HG02852 (cell line): ENCODE measurements at regions not wholly inside any gene's neighbourhood (a gene's known extent, or its start where the extent isn't known, plus 50 kb on each side); places are given as distances from the start of the nearest gene placed in this dataset.
"Not testable (repeated sequence)": the region's sequence is repeated elsewhere in the genome, so short reads cannot be mapped to it uniquely, and the experiment has no call there.

ENCODE experiments used
- ATAC-seq: cut with Tn5 transposase; IDR thresholded peaks from one replicate; pipeline ENCODE4 v1.9.1; 2021; ENCODE audit warnings: mild to moderate bottlenecking, moderate library complexity; ENCODE audit not compliant: unreplicated experiment

DNA sequence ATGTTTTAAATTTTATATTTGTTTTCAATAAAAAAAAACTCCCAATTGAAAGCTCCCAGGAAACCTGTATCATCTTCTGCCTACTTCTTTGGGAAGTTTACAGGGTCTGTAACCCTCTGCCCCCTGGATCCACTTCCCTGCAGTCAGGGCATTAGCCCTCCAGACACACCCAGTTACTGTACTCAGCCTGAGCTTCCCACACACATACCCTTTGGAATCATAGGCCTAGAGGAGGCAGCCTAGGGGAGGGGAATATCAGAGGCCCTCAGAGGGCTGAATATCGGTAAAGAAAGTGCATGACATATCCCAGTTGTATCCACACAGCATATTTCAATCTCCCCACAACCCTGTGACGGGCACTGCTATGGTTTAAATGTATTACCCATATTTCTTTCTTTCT lies 56.2 kb upstream of the TFPI start:
- ATAC-seq: not testable (repeated sequence)

- ATAC-seq: no peak
Measured at GRCh38 chr2:187612857-187613256, 58.6 kb upstream of the TFPI start.

DNA sequence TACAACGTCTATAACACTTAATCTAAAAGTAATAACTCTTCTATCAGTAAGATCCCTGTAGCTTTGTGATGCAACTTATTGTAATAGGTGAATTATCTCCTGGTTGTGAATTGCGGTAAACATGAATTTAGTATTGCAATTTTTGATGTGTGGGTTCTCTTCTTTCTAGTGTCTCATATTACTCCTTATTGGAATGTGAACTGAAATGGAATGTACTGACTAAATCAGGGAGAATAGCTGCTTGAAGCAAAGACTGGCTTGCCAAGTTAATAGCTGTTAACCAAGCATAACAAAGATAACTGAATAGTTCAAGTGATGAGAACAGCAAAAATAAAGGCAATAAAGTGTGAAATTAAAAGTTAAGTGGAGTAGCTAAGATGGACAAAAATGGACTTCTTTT lies 60.5 kb upstream of the TFPI start:
- no peak for ATAC-seq

DNA sequence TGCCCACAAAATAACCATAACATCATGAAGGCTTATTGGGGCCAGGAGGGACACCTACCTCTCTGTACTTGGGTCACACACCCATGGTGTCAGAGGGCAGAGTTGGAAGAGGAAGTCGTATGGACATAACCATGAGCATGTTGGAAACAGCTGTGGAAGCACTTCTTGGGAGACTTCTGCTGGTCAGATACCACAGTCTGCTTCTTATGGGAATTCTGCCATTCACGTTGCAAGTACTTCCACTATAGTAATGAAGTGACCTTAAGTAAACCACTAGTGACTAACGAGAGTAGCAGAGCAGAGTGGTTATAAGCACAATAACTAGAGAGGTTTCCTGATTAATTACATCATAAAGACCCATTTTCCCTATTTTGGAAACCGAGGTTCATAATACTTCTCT lies 61.1 kb upstream of the TFPI start:
- no peak for ATAC-seq

GRCh38 chr2:187615902-187616301 lies 61.7 kb upstream of the TFPI start:
- ATAC-seq: no peak

- no peak for ATAC-seq
Measured at GRCh38 chr2:187617120-187617519, 62.9 kb upstream of the TFPI start.

DNA sequence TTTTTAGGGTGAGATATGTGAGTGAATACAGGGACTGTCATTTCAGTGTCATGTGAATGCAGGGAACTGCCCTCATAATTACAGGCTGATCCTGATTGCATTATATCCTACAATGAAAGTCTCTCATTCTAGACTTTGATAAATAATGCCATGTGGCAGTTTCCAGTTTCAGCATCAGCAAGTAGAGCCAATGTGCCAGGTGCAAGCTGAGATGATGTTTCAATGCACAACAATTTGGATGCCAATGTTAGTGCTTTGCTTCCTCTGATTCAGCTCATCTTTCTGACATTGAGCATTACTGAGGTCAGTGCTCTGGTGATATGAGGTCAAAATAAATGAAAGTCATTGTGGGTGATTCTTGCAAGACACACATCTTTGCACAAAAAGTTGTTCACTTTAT lies 63.7 kb upstream of the TFPI start:
- ATAC-seq: no peak

DNA sequence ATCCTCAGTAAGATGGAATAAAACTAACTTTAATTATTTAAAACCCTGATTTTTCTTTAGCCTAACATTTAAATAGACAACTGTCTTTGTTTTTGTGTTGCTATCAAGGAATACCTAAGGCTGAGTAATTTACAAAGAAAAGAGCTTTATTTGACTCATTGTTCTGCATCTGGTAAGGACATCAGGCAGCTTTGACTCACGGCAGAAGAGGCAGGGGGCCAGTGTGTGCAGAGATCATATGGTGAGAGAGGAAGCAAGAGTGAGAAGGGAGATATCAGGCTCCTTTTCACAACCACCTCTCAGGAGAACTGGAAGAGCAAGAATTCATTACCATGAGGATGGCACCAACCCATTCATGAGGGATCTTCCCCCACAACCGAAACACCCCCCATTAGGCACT lies 64.6 kb upstream of the TFPI start:
- ATAC-seq: no peak

DNA sequence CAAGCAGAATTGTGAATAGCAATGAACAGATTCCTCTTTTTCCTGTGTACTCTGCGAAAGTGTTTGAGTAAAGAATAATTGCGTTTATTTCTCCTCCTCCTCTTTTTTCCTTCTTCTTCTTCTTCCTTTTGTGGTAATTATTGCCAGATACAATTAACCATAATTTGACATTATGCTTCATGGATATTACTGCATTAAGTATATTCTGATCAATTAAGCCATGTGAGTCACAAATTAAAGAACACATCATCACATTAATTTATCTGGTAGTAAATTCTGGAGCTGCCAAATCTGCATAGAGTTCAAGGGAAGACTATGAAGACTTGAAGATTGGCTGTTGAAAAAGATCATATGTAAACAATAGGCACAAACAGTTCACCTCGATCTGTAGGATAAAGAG lies 72.9 kb upstream of the TFPI start:
- ATAC-seq: no peak

- ATAC-seq: not testable (repeated sequence)
Measured at GRCh38 chr2:187636731-187637391, 82.6 kb upstream of the TFPI start.

- not testable (repeated sequence) for ATAC-seq
Measured at GRCh38 chr2:187637392-187637740, 83.1 kb upstream of the TFPI start.

- ATAC-seq: not testable (repeated sequence)
Measured at GRCh38 chr2:187637771-187638170, 83.5 kb upstream of the TFPI start.

DNA sequence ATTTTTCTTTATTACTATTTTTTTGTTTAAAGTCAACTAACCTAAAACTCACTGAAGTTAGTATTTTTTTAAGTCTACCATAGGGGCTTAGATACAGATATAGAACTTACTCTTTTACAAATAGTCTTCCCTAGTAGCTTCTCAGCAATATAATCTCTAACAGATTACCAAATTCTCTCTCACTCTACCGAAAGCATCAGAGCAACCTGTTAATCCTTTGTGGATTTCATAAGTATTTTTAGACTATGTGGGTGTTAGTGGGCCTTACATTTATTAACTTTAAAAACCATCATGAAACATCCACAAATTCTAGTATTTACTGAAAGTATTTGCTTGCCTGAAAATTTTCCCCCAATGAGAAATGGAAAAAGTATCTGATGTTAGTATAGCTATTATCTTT lies 84.6 kb upstream of the TFPI start:
- ATAC-seq: no peak

- ATAC-seq: no peak
Measured at GRCh38 chr2:187640926-187641510, 86.8 kb upstream of the TFPI start.

DNA sequence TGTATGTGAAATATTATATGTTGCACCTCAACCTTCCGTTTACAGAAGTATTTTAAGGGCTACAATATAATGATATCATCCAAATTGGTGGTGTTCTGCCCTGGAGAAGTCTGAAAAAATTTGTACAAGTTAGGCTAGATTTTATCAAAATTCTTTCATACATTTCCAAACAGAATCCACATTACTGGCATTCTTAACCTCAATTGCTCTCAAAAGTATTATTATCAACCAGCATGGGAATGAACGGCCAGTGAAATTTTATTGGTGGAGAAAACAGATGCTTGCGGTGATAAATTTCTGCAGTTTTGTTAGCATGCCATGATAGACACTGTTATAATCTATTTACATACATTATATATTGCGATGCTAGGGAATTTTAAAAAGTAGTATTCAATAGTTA lies 88.3 kb upstream of the TFPI start:
- no peak for ATAC-seq

DNA sequence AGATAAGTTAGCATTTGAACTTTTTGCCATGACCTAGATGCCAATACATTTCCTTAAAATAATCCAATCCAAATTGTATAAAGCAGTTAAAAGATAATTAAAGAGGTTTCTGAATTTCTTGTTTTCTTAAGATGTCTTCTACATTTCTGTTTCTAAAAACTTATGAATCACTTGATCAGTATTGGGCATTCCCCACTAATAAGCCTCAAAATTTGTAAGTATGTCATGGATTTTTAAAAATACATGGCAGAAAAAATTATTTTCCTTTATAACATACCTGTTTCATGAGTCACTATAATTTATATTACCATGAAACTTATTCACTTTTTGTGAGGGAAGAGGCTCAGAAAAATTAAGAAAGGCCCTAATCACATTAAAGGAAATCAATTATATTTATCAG lies 90.3 kb upstream of the TFPI start:
- ATAC-seq: no peak

DNA sequence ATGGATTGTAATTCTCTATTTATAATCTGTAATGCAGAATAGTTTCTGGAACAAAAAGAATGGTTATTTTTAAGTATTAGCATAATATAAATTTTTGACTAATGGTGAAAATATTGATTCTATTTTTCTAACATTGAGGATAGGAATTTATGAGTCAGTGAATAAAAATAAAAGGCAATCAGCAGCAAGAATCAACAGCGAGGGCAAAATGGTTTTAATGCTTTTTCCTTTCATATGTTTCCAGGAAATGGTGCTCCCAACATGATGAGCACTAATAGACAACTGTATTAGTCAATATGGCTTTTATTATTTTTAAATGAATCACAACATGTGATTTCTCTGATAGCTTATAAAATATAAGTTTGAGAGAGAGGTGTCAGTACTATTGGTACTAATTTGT lies 90.7 kb upstream of the TFPI start:
- ATAC-seq: no peak

DNA sequence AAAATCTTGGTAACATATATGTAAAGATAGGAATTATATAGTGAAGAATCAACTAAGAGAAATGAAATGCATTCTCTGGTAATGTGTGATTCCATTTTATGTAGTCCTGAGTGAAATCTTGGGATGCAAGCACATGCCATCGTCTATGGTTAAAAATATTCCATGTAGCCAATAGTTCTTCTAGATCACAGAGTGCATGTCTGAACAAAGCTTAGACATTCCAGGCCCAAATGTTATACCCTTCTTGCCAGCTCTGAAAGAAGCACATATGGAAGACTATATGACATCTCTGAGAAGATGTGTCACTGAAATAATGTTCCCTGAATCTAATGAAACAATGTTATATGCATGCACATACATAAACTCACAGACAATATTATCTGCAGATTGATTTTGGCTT lies 92.3 kb upstream of the TFPI start:
- ATAC-seq: no peak

DNA sequence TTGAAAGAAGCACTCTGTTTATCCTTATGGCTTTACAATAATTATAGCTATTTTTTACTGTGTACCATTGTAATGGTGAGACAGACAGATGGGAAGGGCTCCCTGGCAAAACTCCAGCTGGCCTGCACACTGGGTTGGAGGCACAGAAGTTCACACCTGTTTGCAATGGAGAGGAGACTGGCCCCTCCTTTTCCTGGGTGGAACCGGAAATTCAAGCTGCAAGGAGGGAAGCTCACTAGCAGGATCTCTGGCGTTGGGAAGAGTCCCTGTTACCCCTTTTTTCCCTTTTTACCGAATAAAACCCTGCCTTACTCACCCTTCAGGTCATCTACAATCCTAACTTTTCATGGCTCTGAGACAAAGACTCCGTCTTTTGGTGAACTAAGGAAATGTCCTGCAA lies 100.3 kb upstream of the TFPI start:
- no peak for ATAC-seq

- no peak for ATAC-seq
Measured at GRCh38 chr2:187655001-187655400, 100.8 kb upstream of the TFPI start.

DNA sequence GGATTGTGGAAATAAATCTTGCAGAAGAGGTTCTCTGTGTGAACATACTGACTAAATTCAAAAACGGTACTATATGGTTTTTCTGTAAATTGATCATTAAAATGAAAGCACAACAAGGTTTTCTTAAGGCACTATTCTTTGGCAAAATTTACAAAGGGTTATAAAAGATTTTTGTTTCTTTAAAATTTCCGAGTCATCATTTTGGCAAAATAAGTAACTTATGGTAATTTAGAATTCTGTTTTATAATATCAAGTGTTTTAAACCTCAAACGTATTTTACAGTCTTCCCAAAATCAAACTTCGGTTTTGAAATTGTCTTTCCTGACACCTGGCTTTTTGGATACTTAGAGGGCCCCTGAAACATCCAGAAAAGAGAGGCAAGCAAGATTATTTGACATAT lies 101.9 kb upstream of the TFPI start:
- no peak for ATAC-seq

GRCh38 chr2:187658952-187659525 lies 104.8 kb upstream of the TFPI start:
- no peak for ATAC-seq

GRCh38 chr2:187676050-187676449 lies 121.8 kb upstream of the TFPI start:
- ATAC-seq: not testable (repeated sequence)
